Activated T-helper 2 cell treated with anti-CD3 and anti-CD28 coated beads, Interferon-gamma antibody, Interleukin-2, Interleukin-4, amounts not matched to agents 10 μg/mL and 5 μg/mL and 100 μg/mL, durations not matched to agents 14 hours and 24 hours and 36 hours (primary cell): ENCODE measurements at regions not wholly inside any gene's neighbourhood (a gene's known extent, or its start where the extent isn't known, plus 50 kb on each side); places are given as distances from the start of the nearest gene placed in this dataset.

ENCODE experiments used
- DNase-seq: peaks from one replicate; pipeline ENCODE4 v3.0.0; 2021; ENCODE audit warnings: low spot score
- H3K27ac Mint-ChIP-seq: one replicate; pipeline ENCODE4 v1.8.0; 2021; ENCODE audit warnings: mixed read lengths
- H3K27me3 Mint-ChIP-seq: one replicate; pipeline ENCODE4 v1.8.0; 2021; ENCODE audit warnings: low read depth, mixed read lengths
- H3K36me3 Mint-ChIP-seq: one replicate; pipeline ENCODE4 v1.8.0; 2021; ENCODE audit warnings: low read depth, mixed read lengths
- H3K4me1 Mint-ChIP-seq: one replicate; pipeline ENCODE4 v1.8.0; 2021; ENCODE audit warnings: low read depth, mixed read lengths
- H3K4me3 Mint-ChIP-seq: one replicate; pipeline ENCODE4 v1.8.0; 2021; ENCODE audit warnings: low read depth, mild to moderate bottlenecking, moderate library complexity, mixed read lengths
- H3K9me3 Mint-ChIP-seq: one replicate; pipeline ENCODE4 v1.8.0; 2021; ENCODE audit warnings: mixed read lengths
- intact Hi-C: fragments of 100-400 bp; cut with micrococcal nuclease; formaldehyde crosslinking; loops from one replicate; pipeline ENCODE4 v1.15.1; 2023

- Mint-ChIP-seq H3K4me1 (no peaks in the 10 kb centered on the region), H3K27ac (no peak overlapping the region), H3K9me3 (no peaks in the 10 kb centered on the region), H3K36me3 (no peaks in the 10 kb centered on the region), H3K27me3 (no peaks in the 10 kb centered on the region), H3K4me3 (no peak overlapping the region)
- no peak for DNase-seq
- intact Hi-C loops = no loop called here
Measured at GRCh38 chr5:93062548-93062947, 518.5 kb downstream of the NR2F1-AS1 start.

GRCh38 chr5:93058309-93058708 is 522.7 kb downstream of the NR2F1-AS1 start:
- intact Hi-C loops = no loop called here
- Mint-ChIP-seq H3K4me3 (no peak overlapping the region), H3K9me3 (no peaks in the 10 kb centered on the region), H3K27ac (no peak overlapping the region), H3K27me3 (no peaks in the 10 kb centered on the region), H3K36me3 (no peaks in the 10 kb centered on the region), H3K4me1 (no peaks in the 10 kb centered on the region)
- no peak for DNase-seq

- Mint-ChIP-seq H3K4me1 (no peaks in the 10 kb centered on the region), H3K36me3 (no peaks in the 10 kb centered on the region), H3K4me3 (no peak overlapping the region), H3K27me3 (no peaks in the 10 kb centered on the region), H3K27ac (no peak overlapping the region), H3K9me3 (no peaks in the 10 kb centered on the region)
- intact Hi-C loops = no loop called here
- no peak for DNase-seq
Measured at GRCh38 chr5:93057311-93057710, 523.7 kb downstream of the NR2F1-AS1 start.

- no peak for DNase-seq
- H3K4me1 Mint-ChIP-seq = no peaks in the 10 kb centered on the region
- no peaks in the 10 kb centered on the region for H3K9me3 Mint-ChIP-seq
- intact Hi-C loops = no loop called here
- H3K4me3 Mint-ChIP-seq = no peak overlapping the region
- H3K36me3 Mint-ChIP-seq = no peaks in the 10 kb centered on the region
- no peaks in the 10 kb centered on the region for H3K27me3 Mint-ChIP-seq
- H3K27ac Mint-ChIP-seq = no peak overlapping the region
Measured at GRCh38 chr5:93055971-93056370, 525.0 kb downstream of the NR2F1-AS1 start.

GRCh38 chr5:93055561-93055960 is 525.5 kb downstream of the NR2F1-AS1 start:
- Mint-ChIP-seq H3K36me3 (no peaks in the 10 kb centered on the region), H3K4me3 (no peak overlapping the region), H3K27ac (no peak overlapping the region), H3K9me3 (no peaks in the 10 kb centered on the region), H3K4me1 (no peaks in the 10 kb centered on the region), H3K27me3 (no peaks in the 10 kb centered on the region)
- intact Hi-C loops = no loop called here
- no peak for DNase-seq

- no peak for DNase-seq
- no peaks in the 10 kb centered on the region for H3K9me3 Mint-ChIP-seq
- H3K4me3 Mint-ChIP-seq = no peak overlapping the region
- intact Hi-C loops = no loop called here
- H3K27ac Mint-ChIP-seq = no peak overlapping the region
- H3K27me3 Mint-ChIP-seq = no peaks in the 10 kb centered on the region
- H3K4me1 Mint-ChIP-seq = no peaks in the 10 kb centered on the region
- no peaks in the 10 kb centered on the region for H3K36me3 Mint-ChIP-seq
Measured at GRCh38 chr5:93054424-93055163, 526.4 kb downstream of the NR2F1-AS1 start.

GRCh38 chr5:93053825-93054224 is 527.2 kb downstream of the NR2F1-AS1 start:
- DNase-seq = no peak
- Mint-ChIP-seq H3K36me3 (no peaks in the 10 kb centered on the region), H3K4me1 (no peaks in the 10 kb centered on the region), H3K9me3 (no peaks in the 10 kb centered on the region), H3K27ac (no peak overlapping the region), H3K4me3 (no peak overlapping the region), H3K27me3 (no peaks in the 10 kb centered on the region)
- intact Hi-C loops = no loop called here

GRCh38 chr5:93048858-93049257 is 532.2 kb downstream of the NR2F1-AS1 start:
- Mint-ChIP-seq H3K9me3 (no peaks in the 10 kb centered on the region), H3K27me3 (no peaks in the 10 kb centered on the region), H3K27ac (no peak overlapping the region), H3K4me1 (no peaks in the 10 kb centered on the region), H3K36me3 (no peaks in the 10 kb centered on the region), H3K4me3 (no peak overlapping the region)
- no peak for DNase-seq
- intact Hi-C loops = no loop called here

- H3K9me3 Mint-ChIP-seq = no peaks in the 10 kb centered on the region
- no peaks in the 10 kb centered on the region for H3K4me1 Mint-ChIP-seq
- intact Hi-C loops = no loop called here
- H3K36me3 Mint-ChIP-seq = no peaks in the 10 kb centered on the region
- H3K27me3 Mint-ChIP-seq = no peaks in the 10 kb centered on the region
- no peak overlapping the region for H3K4me3 Mint-ChIP-seq
- DNase-seq = no peak
- no peak overlapping the region for H3K27ac Mint-ChIP-seq
Measured at GRCh38 chr5:93044859-93045666, 536.0 kb downstream of the NR2F1-AS1 start.

- no peak overlapping the region for H3K27ac Mint-ChIP-seq
- no peaks in the 10 kb centered on the region for H3K36me3 Mint-ChIP-seq
Measured at GRCh38 chr5:93039888-93040287, 541.1 kb downstream of the NR2F1-AS1 start.

GRCh38 chr5:93034621-93035590 is 546.1 kb downstream of the NR2F1-AS1 start:
- DNase-seq = no peak
- no peaks in the 10 kb centered on the region for H3K9me3 Mint-ChIP-seq
- H3K4me3 Mint-ChIP-seq = no peak overlapping the region
- no peaks in the 10 kb centered on the region for H3K36me3 Mint-ChIP-seq
- H3K27me3 Mint-ChIP-seq = no peaks in the 10 kb centered on the region
- no peaks in the 10 kb centered on the region for H3K4me1 Mint-ChIP-seq
- H3K27ac Mint-ChIP-seq = no peak overlapping the region
- intact Hi-C loops = no loop called here

More at GRCh38 chr5:93039888-93040287, 541.1 kb downstream of the NR2F1-AS1 start:
- Mint-ChIP-seq H3K4me3 (no peak overlapping the region), H3K4me1 (no peaks in the 10 kb centered on the region), H3K27me3 (no peaks in the 10 kb centered on the region), H3K9me3 (no peaks in the 10 kb centered on the region)
- DNase-seq = no peak
- intact Hi-C loops = no loop called here

- no peaks in the 10 kb centered on the region for H3K4me1 Mint-ChIP-seq
- H3K27me3 Mint-ChIP-seq = no peaks in the 10 kb centered on the region
- DNase-seq = no peak
- H3K36me3 Mint-ChIP-seq = no peaks in the 10 kb centered on the region
- intact Hi-C loops = no loop called here
- H3K9me3 Mint-ChIP-seq = no peaks in the 10 kb centered on the region
- H3K27ac Mint-ChIP-seq = no peak overlapping the region
- no peak overlapping the region for H3K4me3 Mint-ChIP-seq
Measured at GRCh38 chr5:93022796-93023447, 558.1 kb downstream of the NR2F1-AS1 start.
